ENCODE measurements at regions not wholly inside any gene's neighbourhood (a gene's known extent, or its start where the extent isn't known, plus 50 kb on each side); places are given as distances from the start of the nearest gene placed in this dataset.
"Not testable (repeated sequence)": the region's sequence is repeated elsewhere in the genome, so short reads cannot be mapped to it uniquely, and the experiment has no call there.

GRCh38 chr15:31673263-31673662 is 346.6 kb downstream of the KLF13 start:
- not testable (repeated sequence) for DNase-seq (ENCODE audit: low read depth, low spot score)

GRCh38 chr15:31681529-31682259 is 348.6 kb upstream of the CHRNA7 start:
- not testable (repeated sequence) for DNase-seq (ENCODE audit: low read depth, low spot score)

- not testable (repeated sequence) for DNase-seq (ENCODE audit: low read depth, low spot score)
These were observed 343.2 kb upstream of the CHRNA7 start for GRCh38 chr15:31687088-31687487.

GRCh38 chr15:31696509-31696908 is 333.8 kb upstream of the CHRNA7 start:
- DNase-seq (ENCODE audit: low read depth, low spot score): not testable (repeated sequence)

- DNase-seq (ENCODE audit: low read depth, low spot score): not testable (repeated sequence)
These were observed 325.1 kb upstream of the CHRNA7 start for GRCh38 chr15:31705076-31705678.

GRCh38 chr15:31707944-31708702 is 322.2 kb upstream of the CHRNA7 start:
- DNase-seq (ENCODE audit: low read depth, low spot score): not testable (repeated sequence)

- not testable (repeated sequence) for DNase-seq (ENCODE audit: low read depth, low spot score)
These were observed 321.5 kb upstream of the CHRNA7 start for GRCh38 chr15:31708703-31709327.

- not testable (repeated sequence) for DNase-seq (ENCODE audit: low read depth, low spot score)
These were observed 320.8 kb upstream of the CHRNA7 start for GRCh38 chr15:31709479-31709878.

GRCh38 chr15:31710806-31711205 is 319.5 kb upstream of the CHRNA7 start:
- not testable (repeated sequence) for DNase-seq (ENCODE audit: low read depth, low spot score)

- DNase-seq (ENCODE audit: low read depth, low spot score): not testable (repeated sequence)
These were observed 315.1 kb upstream of the CHRNA7 start for GRCh38 chr15:31715208-31715607.

- DNase-seq (ENCODE audit: low read depth, low spot score): not testable (repeated sequence)
These were observed 311.7 kb upstream of the CHRNA7 start for GRCh38 chr15:31718625-31719024.

GRCh38 chr15:31719396-31720022 is 310.8 kb upstream of the CHRNA7 start:
- not testable (repeated sequence) for DNase-seq (ENCODE audit: low read depth, low spot score)

- not testable (repeated sequence) for DNase-seq (ENCODE audit: low read depth, low spot score)
These were observed 307.3 kb upstream of the CHRNA7 start for GRCh38 chr15:31723019-31723418.

GRCh38 chr15:31724903-31725302 is 305.4 kb upstream of the CHRNA7 start:
- DNase-seq (ENCODE audit: low read depth, low spot score): not testable (repeated sequence)

GRCh38 chr15:31725619-31726018 is 304.7 kb upstream of the CHRNA7 start:
- DNase-seq (ENCODE audit: low read depth, low spot score): not testable (repeated sequence)

- no peak for DNase-seq (ENCODE audit: low read depth, low spot score)
These were observed 302.7 kb upstream of the CHRNA7 start for GRCh38 chr15:31727612-31728011.

GRCh38 chr15:31732726-31733125 is 297.6 kb upstream of the CHRNA7 start:
- no peak for DNase-seq (ENCODE audit: low read depth, low spot score)

- DNase-seq (ENCODE audit: low read depth, low spot score): no peak
These were observed 296.9 kb upstream of the CHRNA7 start for GRCh38 chr15:31733424-31733823.

- peak; percentile 54 for DNase-seq (ENCODE audit: low read depth, low spot score)
These were observed 290.1 kb upstream of the CHRNA7 start for GRCh38 chr15:31740203-31740602.

- no peak for DNase-seq (ENCODE audit: low read depth, low spot score)
These were observed 284.5 kb upstream of the CHRNA7 start for GRCh38 chr15:31745841-31746240.

- DNase-seq (ENCODE audit: low read depth, low spot score): no peak
These were observed 278.1 kb upstream of the CHRNA7 start for GRCh38 chr15:31752065-31752762.
